ENCODE measurements at regions not wholly inside any gene's neighbourhood (a gene's known extent, or its start where the extent isn't known, plus 50 kb on each side); places are given as distances from the start of the nearest gene placed in this dataset.
A peak's percentile ranks its signal among the peaks of the same experiment; 100 is the strongest.

DNA sequence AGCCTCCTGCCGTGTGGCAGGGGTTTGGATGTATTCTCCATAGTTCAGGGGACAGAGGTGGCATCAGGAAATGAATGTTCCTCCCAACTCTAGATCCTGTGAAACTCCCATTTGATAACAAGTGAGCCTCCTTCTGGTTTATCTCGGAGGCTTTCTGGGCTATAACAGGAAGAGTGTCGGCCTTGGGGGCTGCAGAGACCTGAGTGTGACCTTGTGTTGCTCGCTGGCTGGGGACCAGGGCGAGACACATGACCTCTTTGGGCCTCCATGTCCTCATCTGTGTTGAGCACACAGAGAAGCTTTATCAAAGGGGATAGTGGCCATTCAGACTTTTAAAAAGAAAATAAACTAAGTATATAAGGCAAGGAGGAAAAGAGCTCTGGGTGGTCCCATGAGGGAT, 78.0 kb upstream of the SMNDC1 start:
- TF ChIP-seq CTCF (IDR thresholded peaks at IDR 0.05; ENCODE audit: low read depth, low read length, missing control alignments) = no peak

GRCh38 chr10:110387617-110387982, 82.9 kb upstream of the SMNDC1 start:
- no peak for DNase-seq (ENCODE audit: low read depth)
- TF ChIP-seq CTCF (IDR thresholded peaks at IDR 0.05; ENCODE audit: low read depth, low read length, missing control alignments) = no peak
- H3K4me3 ChIP-seq (ENCODE audit: low read depth, low read length) = no peak overlapping the region

More for the DNA sequence above, 78.0 kb upstream of the SMNDC1 start:
- no peak for DNase-seq (ENCODE audit: low read depth)
- no peak overlapping the region for H3K4me3 ChIP-seq (ENCODE audit: low read depth, low read length)

- no peak for TF ChIP-seq CTCF (IDR thresholded peaks at IDR 0.05; ENCODE audit: low read depth, low read length, missing control alignments)
- no peak overlapping the region for H3K4me3 ChIP-seq (ENCODE audit: low read depth, low read length)
- DNase-seq (ENCODE audit: low read depth) = peak; percentile 63
These were observed 83.4 kb upstream of the SMNDC1 start for GRCh38 chr10:110387983-110388686.

- DNase-seq (ENCODE audit: low read depth) = no peak
- no peak overlapping the region for H3K4me3 ChIP-seq (ENCODE audit: low read depth, low read length)
- no peak for TF ChIP-seq CTCF (IDR thresholded peaks at IDR 0.05; ENCODE audit: low read depth, low read length, missing control alignments)
These were observed 84.0 kb upstream of the SMNDC1 start for GRCh38 chr10:110388687-110389052.

GRCh38 chr10:110389255-110389654, 84.5 kb upstream of the SMNDC1 start:
- no peak for TF ChIP-seq CTCF (IDR thresholded peaks at IDR 0.05; ENCODE audit: low read depth, low read length, missing control alignments)

GRCh38 chr10:110391541-110391940, 86.8 kb upstream of the SMNDC1 start:
- no peak for DNase-seq (ENCODE audit: low read depth)
- no peak overlapping the region for H3K4me3 ChIP-seq (ENCODE audit: low read depth, low read length)
- TF ChIP-seq CTCF (IDR thresholded peaks at IDR 0.05; ENCODE audit: low read depth, low read length, missing control alignments) = no peak

More at GRCh38 chr10:110389255-110389654, 84.5 kb upstream of the SMNDC1 start:
- DNase-seq (ENCODE audit: low read depth) = no peak
- H3K4me3 ChIP-seq (ENCODE audit: low read depth, low read length) = no peak overlapping the region

DNA sequence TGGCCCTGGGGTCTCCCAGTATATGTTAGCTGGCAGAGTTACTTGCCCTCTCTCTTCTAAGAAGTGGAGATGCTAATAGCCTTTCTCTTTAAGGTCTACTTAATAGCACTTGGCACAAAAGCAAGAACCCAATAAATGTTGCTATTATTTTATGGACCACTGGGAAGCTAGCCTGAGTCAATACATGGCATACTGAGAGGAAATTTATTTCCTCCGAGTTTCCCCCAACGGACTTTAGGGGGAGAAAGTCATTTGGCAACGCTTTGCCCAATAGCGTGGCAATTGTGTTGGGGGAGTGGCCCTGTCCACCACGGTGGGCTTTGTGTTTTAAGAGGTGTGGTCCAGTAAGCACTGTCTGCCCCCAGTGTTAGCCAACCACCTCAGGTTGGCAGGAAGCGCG, 87.4 kb upstream of the SMNDC1 start:
- H3K4me3 ChIP-seq (ENCODE audit: low read depth, low read length) = no peak overlapping the region
- DNase-seq (ENCODE audit: low read depth) = no peak
- no peak for TF ChIP-seq CTCF (IDR thresholded peaks at IDR 0.05; ENCODE audit: low read depth, low read length, missing control alignments)
